Heart right ventricle (tissue), 16 donors: ENCODE measurements at regions not wholly inside any gene's neighbourhood (a gene's known extent, or its start where the extent isn't known, plus 50 kb on each side); places are given as distances from the start of the nearest gene placed in this dataset.
A peak's percentile ranks its signal among the peaks of the same experiment; 100 is the strongest.

Experiments
- ATAC-seq, 8 donors: fragments of 200-7000 bp; cut with Tn5 transposase; one replicate each; pipeline ENCODE4 v1.9.1; 2020; ENCODE audit warnings: mild to moderate bottlenecking in 8 of 8, moderate library complexity in 8 of 8, moderate number of reproducible peaks in 1 of 8
- DNase-seq, 2 donors: peaks; one replicate each; pipeline ENCODE4 v3.0.0-alpha.2; 2020
- H3K27ac ChIP-seq, 10 donors: fragments of 200-600 bp; sonication (generic) in 2 of 10; one replicate each; pipeline versions ENCODE4 v1.5.0 to v1.8.0; 2020 to 2022; ENCODE audit warnings: mild to moderate bottlenecking in 3 of 10
- H3K27me3 ChIP-seq, 7 donors: fragments of 200-600 bp; one replicate each; pipeline ENCODE4 v1.8.0; 2021 to 2022; ENCODE audit warnings: mild to moderate bottlenecking in 2 of 7
- H3K36me3 ChIP-seq, 9 donors: fragments of 200-600 bp; sonication (generic) in 1 of 9; one replicate each; pipeline versions ENCODE4 v1.5.0 to v1.8.0; 2020 to 2022; ENCODE audit warnings: mild to moderate bottlenecking in 2 of 9
- H3K4me1 ChIP-seq, 9 donors: fragments of 200-600 bp; sonication (generic) in 1 of 9; one replicate each; pipeline versions ENCODE4 v1.5.0 to v1.8.0; 2020 to 2022; ENCODE audit warnings: mild to moderate bottlenecking in 4 of 9
- H3K4me3 ChIP-seq, 10 donors: fragments of 200-600 bp; sonication (generic) in 2 of 10; one replicate each; pipeline versions ENCODE4 v1.5.0 to v1.8.0; 2020 to 2022; ENCODE audit warnings: mild to moderate bottlenecking in 7 of 10, moderate library complexity in 2 of 10
- H3K9me3 ChIP-seq, 11 donors: fragments of 200-600 bp in 10 of 11; sonication (generic) in 2 of 11; one replicate each; pipeline versions ENCODE4 v1.5.0 to v1.8.0; 2013 to 2022; ENCODE audit warnings: mild to moderate bottlenecking in 2 of 11, control low read depth in 1 of 11, moderate library complexity in 1 of 11
- CTCF ChIP-seq, 9 donors: fragments of 200-600 bp; sonication (generic) in 2 of 9; IDR thresholded peaks; one replicate each; pipeline versions ENCODE4 v1.5.0 to v1.8.0; 2021 to 2022; ENCODE audit warnings: antibody characterized with exemption in 9 of 9, mild to moderate bottlenecking in 5 of 9, moderate library complexity in 1 of 9
- WGBS, 2 donors: extraction: QIAGEN DNeasy Blood & Tissue Kit; methylation state at CpG; one replicate each; pipeline ENCODE4 v1.1.7; 2013; ENCODE audit warnings: inconsistent platforms in 1 of 2; 5-methylcytosine and 5-hydroxymethylcytosine counted together
- intact Hi-C, 10 donors: fragments of 100-400 bp; cut with DNase I; formaldehyde crosslinking; loops; one replicate each; pipeline versions ENCODE4 v1.11.1 to v1.14.2; 2022
- donor health status: Arrhythmogenic right ventricular cardiomyopathy.
- donor health status: ischemic (EF 13 %, LVEDD 7.1; RV severe dilation, severe dysfunction).
- donor health status: healthy with polysubstance abuse.
- donor health status: DM: no; HTN: yes; CAD: no.
- donor health status: DM: no; HTN: no; CAD: no.
- donor health status: ischemic (EF 25% LVEDD 6.9; RV normal size, moderate dysfunction).
- donor health status: ischemic (EF 25% LVEDD 5.7; RV mildly dilated, moderate dysfunction).
- donor health status: healthy.
- donor health status: DM: yes; HTN: yes; CAD: no.
- donor health status: Ischemic cardiomyopathy.
- donor health status: ischemic (EF 35%, LVEDD 5.7; RV mildly dilated, moderate dysfunction).
- donor health status: nonischemic (EF 11% LVEDD 7.7; RV severe dilation, severe dysfunction).
- donor health status: DM: yes; HTN: yes; CAD: no.
- donor health status: PGD.
- donor health status: ischemic (EF 29% LVEDD 5.4; RV normal size, mild dysfunction).
- donor health status: nonischemic (EF 23%, LVEDD 6.1; RV moderate dilation, normal function).

DNA sequence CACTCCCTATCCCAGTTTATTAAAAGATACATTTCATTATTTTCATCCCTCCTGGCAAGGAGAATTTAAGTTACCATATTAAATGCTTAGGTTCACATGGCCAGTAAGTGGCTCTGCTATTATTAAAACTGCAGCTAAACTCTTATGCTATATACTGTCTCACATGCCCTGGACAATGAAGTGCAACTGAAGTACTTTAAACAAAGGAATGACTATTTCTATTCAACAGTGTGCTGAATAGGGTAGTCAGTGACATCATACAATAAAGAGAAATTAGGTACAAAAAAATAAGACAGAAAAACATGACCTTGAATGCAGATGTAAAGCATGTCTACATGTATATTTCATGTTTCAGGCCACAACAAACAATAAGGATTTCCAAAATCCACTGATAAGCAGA is 282.6 kb upstream of the SMC2 start:
- Histone ChIP-seq H3K9me3 (no peaks in the 10 kb centered on the region), H3K27ac (no peak overlapping the region), H3K36me3 (no peaks in the 10 kb centered on the region), H3K27me3 (no peaks in the 10 kb centered on the region), H3K4me3 (no peak overlapping the region), H3K4me1 (no peaks in the 10 kb centered on the region)
- no peak for DNase-seq
- no peak for ATAC-seq
- intact Hi-C loops = no loop called here
- no peak for TF ChIP-seq CTCF (IDR thresholded peaks at IDR 0.05)

- 87 to 88% methylated on average over 4 of the region's 4 CpGs for WGBS, 2 donors
- no peak for DNase-seq
- no peaks in the 10 kb centered on the region for H3K27me3 ChIP-seq
- no peaks in the 10 kb centered on the region for H3K36me3 ChIP-seq
- no peaks in the 10 kb centered on the region for H3K9me3 ChIP-seq
- no peak overlapping the region for H3K4me3 ChIP-seq
- intact Hi-C loops = no loop called here
- ATAC-seq = no peak
- no peaks in the 10 kb centered on the region for H3K4me1 ChIP-seq
- TF ChIP-seq CTCF (IDR thresholded peaks at IDR 0.05) = no peak
- no peak overlapping the region for H3K27ac ChIP-seq
Measured at GRCh38 chr9:103816146-103816545, 278.0 kb upstream of the SMC2 start.

DNA sequence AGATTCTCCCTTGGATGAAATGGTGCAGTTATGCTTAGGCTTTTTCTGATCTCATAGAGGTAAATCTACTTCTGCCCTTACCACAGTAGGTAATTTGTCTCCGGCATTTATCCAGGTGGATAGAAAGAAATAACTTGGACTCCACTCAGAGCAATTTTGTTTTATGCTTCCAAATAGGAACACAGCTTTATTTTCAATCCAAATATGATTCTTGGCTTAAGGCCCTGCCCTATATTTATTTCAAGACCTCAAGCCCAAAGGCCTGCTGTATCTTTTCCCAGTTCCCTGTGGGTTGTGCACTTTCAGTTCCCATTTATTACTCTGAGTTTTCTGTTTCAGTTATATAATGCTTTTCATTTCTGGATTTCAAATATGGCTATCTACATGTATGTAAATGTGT is 274.2 kb upstream of the SMC2 start:
- intact Hi-C loops = no loop called here
- DNase-seq = no peak
- peak in 1 of 8 donors; percentile 34 for ATAC-seq
- WGBS, 2 donors = 82 to 83% methylated on average over 1 of the region's 1 CpG
- TF ChIP-seq CTCF (IDR thresholded peaks at IDR 0.05) = no peak
- Histone ChIP-seq H3K27me3 (no peaks in the 10 kb centered on the region), H3K4me3 (no peak overlapping the region), H3K27ac (no peak overlapping the region), H3K9me3 (no peaks in the 10 kb centered on the region), H3K36me3 (no peaks in the 10 kb centered on the region), H3K4me1 (no peaks in the 10 kb centered on the region)

DNA sequence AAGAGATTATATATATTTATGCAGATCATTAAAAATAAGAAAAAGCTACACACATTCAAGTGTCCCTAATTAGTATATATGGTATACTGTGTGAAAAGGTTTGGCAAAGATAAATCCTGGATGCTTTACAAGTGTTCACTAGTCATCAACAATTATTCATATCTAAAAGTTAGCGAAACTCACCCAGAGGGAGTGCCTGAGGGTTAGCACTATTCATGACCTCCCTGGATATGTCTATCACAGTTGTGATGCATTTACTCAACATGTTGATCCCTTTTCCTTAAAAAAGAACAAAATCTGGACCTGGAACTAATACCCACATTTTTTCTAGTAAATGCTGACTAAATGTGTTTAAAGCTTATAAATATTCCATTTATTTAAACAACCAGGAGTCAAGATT is 273.0 kb upstream of the SMC2 start:
- Histone ChIP-seq H3K36me3 (no peaks in the 10 kb centered on the region), H3K27ac (no peak overlapping the region), H3K27me3 (no peaks in the 10 kb centered on the region), H3K4me3 (no peak overlapping the region), H3K4me1 (no peaks in the 10 kb centered on the region), H3K9me3 (no peaks in the 10 kb centered on the region)
- intact Hi-C loops = no loop called here
- TF ChIP-seq CTCF (IDR thresholded peaks at IDR 0.05) = no peak
- DNase-seq = no peak
- no peak for ATAC-seq
- 68 to 69% methylated on average over 1 of the region's 1 CpG for WGBS, 2 donors

DNA sequence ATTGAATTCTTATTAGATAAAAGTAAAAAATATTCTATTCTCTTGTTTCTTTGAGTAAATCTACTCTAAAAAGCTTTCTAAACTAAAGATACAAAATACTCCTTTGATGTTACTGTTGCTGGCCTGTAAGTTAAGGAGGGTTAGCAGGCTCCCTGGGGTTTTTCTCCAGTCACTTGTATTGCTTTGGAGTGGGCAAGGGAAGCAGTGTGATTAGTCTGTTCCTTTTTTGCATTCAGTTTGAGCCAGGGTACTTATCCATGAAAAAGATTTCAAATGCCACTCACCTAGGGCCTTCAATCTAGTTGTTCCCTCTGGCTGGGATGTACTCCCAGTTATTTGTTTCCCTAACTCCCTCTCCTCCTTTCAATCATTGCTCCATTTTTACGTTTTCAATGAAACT is 256.2 kb upstream of the SMC2 start:
- H3K27me3 ChIP-seq = no peaks in the 10 kb centered on the region
- H3K4me3 ChIP-seq = no peak overlapping the region
- 64 to 65% methylated on average over 1 of the region's 1 CpG for WGBS, 2 donors
- no peaks in the 10 kb centered on the region for H3K36me3 ChIP-seq
- TF ChIP-seq CTCF (IDR thresholded peaks at IDR 0.05) = no peak
- DNase-seq (no peak), ATAC-seq (no peak)
- H3K27ac ChIP-seq = no peak overlapping the region
- intact Hi-C loops = no loop called here
- H3K9me3 ChIP-seq = no peaks in the 10 kb centered on the region
- H3K4me1 ChIP-seq = no peaks in the 10 kb centered on the region
